ENCODE measurements at regions not wholly inside any gene's neighbourhood (a gene's known extent, or its start where the extent isn't known, plus 50 kb on each side); places are given as distances from the start of the nearest gene placed in this dataset.

- no peak for ATAC-seq
- no peak for TF ChIP-seq RARB (CRISPR knock-in tag; IDR thresholded peaks at IDR 0.05)
- TF ChIP-seq ZNF565 (CRISPR knock-in tag; conservative IDR thresholded peaks at IDR 0.05; ENCODE audit: low read depth): no peak
- no peak for TF ChIP-seq SNAI2 (CRISPR knock-in tag; IDR thresholded peaks at IDR 0.05)
- no peak for TF ChIP-seq CSDC2 (CRISPR knock-in tag; IDR thresholded peaks at IDR 0.05)
- TF ChIP-seq TOX (CRISPR knock-in tag; IDR thresholded peaks at IDR 0.05; ENCODE audit: borderline replicate concordance): no peak
- no peak for TF ChIP-seq ZFP30 (CRISPR knock-in tag; IDR thresholded peaks at IDR 0.05)
- TF ChIP-seq ESRRG (CRISPR knock-in tag; IDR thresholded peaks at IDR 0.05): no peak
- no peak for TF ChIP-seq ZC3H10 (CRISPR knock-in tag; IDR thresholded peaks at IDR 0.05)
- no peak for TF ChIP-seq ZNF70 (CRISPR knock-in tag; IDR thresholded peaks at IDR 0.05)
- no peak for TF ChIP-seq CREB5 (CRISPR knock-in tag; IDR thresholded peaks at IDR 0.05; ENCODE audit: low read depth)
- TF ChIP-seq ISL1 (CRISPR knock-in tag; IDR thresholded peaks at IDR 0.05): no peak
- TF ChIP-seq GLIS3 (CRISPR knock-in tag; IDR thresholded peaks at IDR 0.05): no peak
Observed at GRCh38 chr2:56014046-56014730, 90.6 kb upstream of the EFEMP1 start.

- ATAC-seq: no peak
- TF ChIP-seq SNAI2 (CRISPR knock-in tag; IDR thresholded peaks at IDR 0.05): no peak
- no peak for TF ChIP-seq ISL1 (CRISPR knock-in tag; IDR thresholded peaks at IDR 0.05)
- TF ChIP-seq CSRNP3 (CRISPR knock-in tag; IDR thresholded peaks at IDR 0.05): no peak
- TF ChIP-seq PATZ1 (CRISPR knock-in tag; IDR thresholded peaks at IDR 0.05; ENCODE audit: borderline replicate concordance): no peak
- no peak for TF ChIP-seq ARNTL (CRISPR knock-in tag; IDR thresholded peaks at IDR 0.05; ENCODE audit: borderline replicate concordance, low read depth)
- no peak for TF ChIP-seq ESRRG (CRISPR knock-in tag; IDR thresholded peaks at IDR 0.05)
- no peak for TF ChIP-seq CREB5 (CRISPR knock-in tag; IDR thresholded peaks at IDR 0.05; ENCODE audit: low read depth)
- TF ChIP-seq TCF4 (CRISPR knock-in tag; IDR thresholded peaks at IDR 0.05; ENCODE audit: borderline replicate concordance): no peak
- no peak for TF ChIP-seq ZNF565 (CRISPR knock-in tag; conservative IDR thresholded peaks at IDR 0.05; ENCODE audit: low read depth)
- TF ChIP-seq TOX (CRISPR knock-in tag; IDR thresholded peaks at IDR 0.05; ENCODE audit: borderline replicate concordance): no peak
- no peak for TF ChIP-seq RARB (CRISPR knock-in tag; IDR thresholded peaks at IDR 0.05)
Observed at GRCh38 chr2:56015711-56016115, 92.1 kb upstream of the EFEMP1 start.

GRCh38 chr2:56017784-56018183 is 94.2 kb upstream of the EFEMP1 start:
- ATAC-seq: no peak
- TF ChIP-seq PPARA (CRISPR knock-in tag; IDR thresholded peaks at IDR 0.05; ENCODE audit: borderline replicate concordance) (no peak), RARB (CRISPR knock-in tag; IDR thresholded peaks at IDR 0.05) (no peak), TOX (CRISPR knock-in tag; IDR thresholded peaks at IDR 0.05; ENCODE audit: borderline replicate concordance) (no peak), CSRNP3 (CRISPR knock-in tag; IDR thresholded peaks at IDR 0.05) (no peak), SNAI2 (CRISPR knock-in tag; IDR thresholded peaks at IDR 0.05) (no peak), GLIS3 (CRISPR knock-in tag; IDR thresholded peaks at IDR 0.05) (no peak), CSDC2 (CRISPR knock-in tag; IDR thresholded peaks at IDR 0.05) (no peak), ZNF8 (CRISPR knock-in tag; IDR thresholded peaks at IDR 0.05) (no peak), ZFP3 (CRISPR knock-in tag; IDR thresholded peaks at IDR 0.05) (no peak), TSHZ2 (CRISPR knock-in tag; IDR thresholded peaks at IDR 0.05) (no peak), POU6F1 (CRISPR knock-in tag; IDR thresholded peaks at IDR 0.05; ENCODE audit: borderline replicate concordance, low read depth) (no peak), CREB5 (CRISPR knock-in tag; IDR thresholded peaks at IDR 0.05; ENCODE audit: low read depth) (no peak), OSR1 (CRISPR knock-in tag; IDR thresholded peaks at IDR 0.05) (no peak), ISL1 (CRISPR knock-in tag; IDR thresholded peaks at IDR 0.05) (no peak), ESRRG (CRISPR knock-in tag; IDR thresholded peaks at IDR 0.05) (no peak)
